Adrenal gland (tissue), 9 donors: ENCODE measurements at regions not wholly inside any gene's neighbourhood (a gene's known extent, or its start where the extent isn't known, plus 50 kb on each side); places are given as distances from the start of the nearest gene placed in this dataset.

Source experiments
- DNase-seq, 7 donors: peaks; one replicate each; pipeline ENCODE4 v3.0.0-alpha.2; 2019 to 2020
- H3K27ac ChIP-seq, 5 donors: fragments of 200-600 bp; sonication (generic) in 4 of 5; 1 replicate in 3 of 5; 2 replicates in 2 of 5; pipeline versions ENCODE4 v1.5.1 to v1.8.0; 2016 to 2020; ENCODE audit warnings: mild to moderate bottlenecking in 1 of 5
- H3K27me3 ChIP-seq: fragments of 200-600 bp; 2 replicates; pipeline ENCODE4 v1.8.0; 2021
- H3K36me3 ChIP-seq, 2 donors: fragments of 200-600 bp; replicated peaks in 1 of 2; 1 replicate in 1 of 2; 2 replicates in 1 of 2; pipeline versions ENCODE4 v1.5.1 to v1.8.0; 2018 to 2022
- H3K4me1 ChIP-seq, 2 donors: fragments of 200-600 bp; replicated peaks in 1 of 2; 1 replicate in 1 of 2; 2 replicates in 1 of 2; pipeline versions ENCODE4 v1.5.1 to v1.8.0; 2018 to 2021
- H3K4me3 ChIP-seq, 4 donors: fragments of 200-600 bp; sonication (generic) in 3 of 4; one replicate each; pipeline ENCODE4 v1.5.1; 2016 to 2018
- H3K9me3 ChIP-seq, 3 donors: fragments of 200-600 bp; sonication (generic) in 1 of 3; replicated peaks in 1 of 3; 1 replicate in 2 of 3; 2 replicates in 1 of 3; pipeline versions ENCODE4 v1.5.1 to v1.8.0; 2016 to 2021
- POLR2A ChIP-seq, 2 donors: fragments of 450-650 bp; IDR thresholded peaks; one replicate each; pipeline ENCODE4 v1.6.1; 2017; ENCODE audit warnings: antibody characterized with exemption in 2 of 2, mild to moderate bottlenecking in 2 of 2, moderate library complexity in 1 of 2
- WGBS, 4 donors: extraction: QIAGEN DNeasy Blood & Tissue Kit in 2 of 4; methylation state at CpG; one replicate each; pipeline versions ENCODE4 v1.1.5 to v1.1.7; 2013 to 2017; 5-methylcytosine and 5-hydroxymethylcytosine counted together
- intact Hi-C, 2 donors: fragments of 100-400 bp; cut with DNase I; formaldehyde crosslinking; loops; one replicate each; pipeline versions ENCODE4 v1.14.1 to v1.15.0; 2022 to 2023
- TF ChIP-seq, protein P1 (sequence below), 6 experiments: fragments of 450-650 bp in 4 of 6; fragments of 200-600 bp in 2 of 6; sonication (generic) in 1 of 6; IDR thresholded peaks; 1 replicate in 5 of 6; 2 replicates in 1 of 6; pipeline versions ENCODE4 v1.5.1 to v1.8.0; 2016 to 2021; ENCODE audit warnings: antibody characterized with exemption in 6 of 6, mild to moderate bottlenecking in 2 of 6, moderate library complexity in 1 of 6
- donor health status: healthy with polysubstance abuse.
- donor health status: Bipolar disorder and iron deficiency.
- donor health status: DM: yes; HTN: yes; CAD: no.
- donor health status: DM: no; HTN: no; CAD: no.
- donor health status: DM: no; HTN: no; CAD: no.

- Histone ChIP-seq H3K27ac (no peak overlapping the region), H3K27me3 (no peaks in the 10 kb centered on the region), H3K4me3 (no peak overlapping the region), H3K9me3 (no peaks in the 10 kb centered on the region), H3K36me3 (no peaks in the 10 kb centered on the region), H3K4me1 (no peaks in the 10 kb centered on the region)
- no peak for DNase-seq
- TF ChIP-seq, protein P1, sequence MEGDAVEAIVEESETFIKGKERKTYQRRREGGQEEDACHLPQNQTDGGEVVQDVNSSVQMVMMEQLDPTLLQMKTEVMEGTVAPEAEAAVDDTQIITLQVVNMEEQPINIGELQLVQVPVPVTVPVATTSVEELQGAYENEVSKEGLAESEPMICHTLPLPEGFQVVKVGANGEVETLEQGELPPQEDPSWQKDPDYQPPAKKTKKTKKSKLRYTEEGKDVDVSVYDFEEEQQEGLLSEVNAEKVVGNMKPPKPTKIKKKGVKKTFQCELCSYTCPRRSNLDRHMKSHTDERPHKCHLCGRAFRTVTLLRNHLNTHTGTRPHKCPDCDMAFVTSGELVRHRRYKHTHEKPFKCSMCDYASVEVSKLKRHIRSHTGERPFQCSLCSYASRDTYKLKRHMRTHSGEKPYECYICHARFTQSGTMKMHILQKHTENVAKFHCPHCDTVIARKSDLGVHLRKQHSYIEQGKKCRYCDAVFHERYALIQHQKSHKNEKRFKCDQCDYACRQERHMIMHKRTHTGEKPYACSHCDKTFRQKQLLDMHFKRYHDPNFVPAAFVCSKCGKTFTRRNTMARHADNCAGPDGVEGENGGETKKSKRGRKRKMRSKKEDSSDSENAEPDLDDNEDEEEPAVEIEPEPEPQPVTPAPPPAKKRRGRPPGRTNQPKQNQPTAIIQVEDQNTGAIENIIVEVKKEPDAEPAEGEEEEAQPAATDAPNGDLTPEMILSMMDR (IDR thresholded peaks at IDR 0.05) = no peak
- TF ChIP-seq POLR2A (IDR thresholded peaks at IDR 0.05) = no peak
- WGBS, 4 donors = 61 to 77% (median 68%) methylated on average over 3 of the region's 3 CpGs
- intact Hi-C loops = no loop called here
Measured at GRCh38 chr13:78485803-78486202, 117.5 kb downstream of the POU4F1 start.

DNA sequence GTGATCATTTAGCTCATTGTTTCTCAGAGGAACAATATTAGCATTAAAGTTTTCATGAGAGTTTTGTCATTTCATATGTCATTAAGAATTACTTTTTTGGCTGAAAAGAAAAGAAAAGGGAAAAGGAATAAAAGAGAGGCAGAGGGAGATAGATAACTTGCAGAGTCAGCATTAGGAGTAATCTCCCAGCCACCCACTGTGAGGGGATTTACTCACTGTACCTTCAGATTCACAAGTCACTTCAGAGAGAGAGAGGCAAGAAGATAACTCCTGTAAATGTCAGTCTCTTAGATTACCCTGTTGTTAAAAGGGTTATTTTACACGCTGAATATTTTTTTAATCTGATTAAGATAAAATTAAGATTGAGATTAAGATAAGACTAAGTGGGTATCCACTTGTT is 125.2 kb downstream of the POU4F1 start:
- Histone ChIP-seq H3K4me3 (no peak overlapping the region), H3K9me3 (no peaks in the 10 kb centered on the region), H3K36me3 (no peaks in the 10 kb centered on the region), H3K27ac (no peak overlapping the region), H3K4me1 (no peaks in the 10 kb centered on the region), H3K27me3 (no peaks in the 10 kb centered on the region)
- TF ChIP-seq, protein P1 (IDR thresholded peaks at IDR 0.05) = no peak
- TF ChIP-seq POLR2A (IDR thresholded peaks at IDR 0.05) = no peak
- no peak for DNase-seq
- WGBS, 4 donors = 69 to 86% (median 72%) methylated on average over 1 of the region's 1 CpG
- intact Hi-C loops = no loop called here

DNA sequence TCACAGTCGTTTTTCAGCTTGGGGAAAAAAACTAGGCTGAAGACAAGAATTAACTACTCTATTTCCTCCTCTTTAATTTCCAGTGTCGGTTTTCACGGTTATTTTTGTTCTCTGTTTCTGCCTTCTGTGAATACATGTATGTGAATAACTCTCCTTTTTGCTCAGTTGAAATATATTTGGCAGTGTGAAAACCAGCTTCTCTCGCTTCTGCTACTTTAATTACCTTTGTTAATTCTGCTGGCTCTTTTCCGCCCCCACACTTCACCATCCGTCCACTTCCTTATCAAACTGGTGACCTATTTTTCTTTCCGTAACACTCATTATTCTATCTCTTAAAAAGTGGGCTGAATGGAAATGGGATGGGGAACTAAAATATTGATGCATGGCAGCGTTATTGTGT is 126.4 kb downstream of the POU4F1 start:
- DNase-seq = no peak
- Histone ChIP-seq H3K27me3 (no peaks in the 10 kb centered on the region), H3K36me3 (no peaks in the 10 kb centered on the region), H3K4me3 (no peak overlapping the region), H3K9me3 (no peaks in the 10 kb centered on the region), H3K4me1 (no peaks in the 10 kb centered on the region), H3K27ac (no peak overlapping the region)
- 55 to 64% (median 60%) methylated on average over 8 of the region's 8 CpGs for WGBS, 4 donors
- intact Hi-C loops = no loop called here
- TF ChIP-seq, protein P1 (IDR thresholded peaks at IDR 0.05) = no peak
- TF ChIP-seq POLR2A (IDR thresholded peaks at IDR 0.05) = no peak

GRCh38 chr13:78468621-78469020 is 134.7 kb downstream of the POU4F1 start:
- no peak for DNase-seq
- H3K36me3 ChIP-seq = no peaks in the 10 kb centered on the region
- intact Hi-C loops = no loop called here
- H3K27me3 ChIP-seq = no peaks in the 10 kb centered on the region
- H3K4me1 ChIP-seq = no peaks in the 10 kb centered on the region
- H3K4me3 ChIP-seq = no peak overlapping the region
- H3K9me3 ChIP-seq = no peaks in the 10 kb centered on the region
- no peak overlapping the region for H3K27ac ChIP-seq
- WGBS, 4 donors = 65 to 86% (median 76%) methylated on average over 2 of the region's 2 CpGs
- no peak for TF ChIP-seq POLR2A (IDR thresholded peaks at IDR 0.05)
- TF ChIP-seq, protein P1 (IDR thresholded peaks at IDR 0.05) = no peak
